Bone marrow (tissue), 2 donors: ENCODE measurements at regions not wholly inside any gene's neighbourhood (a gene's known extent, or its start where the extent isn't known, plus 50 kb on each side); places are given as distances from the start of the nearest gene placed in this dataset.
"Not testable (repeated sequence)": the region's sequence is repeated elsewhere in the genome, so short reads cannot be mapped to it uniquely, and the experiment has no call there.

Experiments used
- DNase-seq, 2 donors: peaks; one replicate each; lab custom pipeline; 2025; lab: John Stamatoyannopoulos, UW

GRCh38 chr12:28060871-28061270, 88.3 kb upstream of the PTHLH start:
- no peak for DNase-seq

GRCh38 chr12:28063355-28063880, 90.9 kb upstream of the PTHLH start:
- DNase-seq: no peak

DNA sequence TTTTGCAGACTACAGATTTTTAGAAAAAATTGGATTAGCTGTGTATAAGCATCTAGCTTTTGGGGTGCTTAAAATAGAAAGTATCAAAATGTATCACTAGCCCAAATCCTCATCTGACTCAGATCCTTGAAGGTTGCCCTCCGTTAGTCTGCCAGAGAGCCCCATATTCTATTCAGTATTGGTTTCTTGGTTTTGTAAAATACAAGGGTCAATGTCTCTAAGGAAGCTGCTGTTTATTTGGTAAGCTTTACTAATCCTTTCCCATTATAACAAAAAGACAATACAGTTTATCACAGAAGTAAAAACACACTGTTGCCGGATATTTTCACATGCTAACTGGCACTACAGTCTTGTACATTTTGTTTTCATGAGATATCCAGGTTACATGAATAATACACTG, 92.8 kb upstream of the PTHLH start:
- no peak for DNase-seq

GRCh38 chr12:28065889-28066630, 93.5 kb upstream of the PTHLH start:
- DNase-seq: no peak

DNA sequence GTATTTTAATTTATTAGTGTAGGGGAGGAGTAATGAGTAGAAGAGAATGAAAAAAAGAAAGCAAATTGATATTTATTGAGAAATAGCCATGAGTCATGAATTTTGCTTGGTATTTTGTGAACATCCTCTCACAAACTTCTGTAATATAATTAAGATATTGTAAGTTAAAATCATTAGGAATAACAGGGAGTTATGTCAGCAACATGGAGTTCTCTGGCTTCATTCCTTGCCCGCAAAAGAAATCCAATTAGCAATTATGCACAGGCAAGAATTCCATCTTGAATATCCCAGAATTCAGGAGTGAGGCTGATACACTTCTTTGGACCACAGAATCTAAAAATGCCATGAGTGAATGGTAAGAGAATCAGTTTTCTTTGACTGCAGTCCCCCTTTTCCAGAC, 94.3 kb upstream of the PTHLH start:
- DNase-seq: no peak

DNA sequence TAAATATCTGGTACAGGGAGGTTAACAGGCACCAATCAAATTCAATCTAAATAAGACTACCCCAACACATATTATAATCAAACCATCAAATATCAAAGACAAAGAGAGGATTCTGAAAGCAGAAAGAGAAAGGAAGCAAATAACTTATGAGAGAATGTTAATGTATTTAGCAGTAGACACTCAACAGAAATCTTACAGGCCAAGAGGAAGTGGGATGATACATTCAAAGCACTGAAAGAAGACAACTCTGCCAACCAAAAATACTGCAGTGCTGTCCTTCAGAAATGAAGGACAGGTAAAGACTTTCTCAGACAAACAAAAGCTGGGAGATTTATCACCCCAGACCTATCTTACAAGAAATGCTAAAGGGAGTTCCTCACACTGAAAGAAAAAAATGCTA, 95.9 kb upstream of the PTHLH start:
- no peak for DNase-seq

GRCh38 chr12:28079539-28079938, 107.0 kb upstream of the PTHLH start:
- no peak for DNase-seq

GRCh38 chr12:28082096-28082495, 108.2 kb upstream of the CCDC91 start:
- no peak for DNase-seq

- DNase-seq: no peak
Observed at GRCh38 chr12:28083840-28084678, 106.2 kb upstream of the CCDC91 start.

- no peak for DNase-seq
Observed at GRCh38 chr12:28086521-28087155, 103.6 kb upstream of the CCDC91 start.

- DNase-seq: no peak
Observed at GRCh38 chr12:28088566-28089272, 101.5 kb upstream of the CCDC91 start.

DNA sequence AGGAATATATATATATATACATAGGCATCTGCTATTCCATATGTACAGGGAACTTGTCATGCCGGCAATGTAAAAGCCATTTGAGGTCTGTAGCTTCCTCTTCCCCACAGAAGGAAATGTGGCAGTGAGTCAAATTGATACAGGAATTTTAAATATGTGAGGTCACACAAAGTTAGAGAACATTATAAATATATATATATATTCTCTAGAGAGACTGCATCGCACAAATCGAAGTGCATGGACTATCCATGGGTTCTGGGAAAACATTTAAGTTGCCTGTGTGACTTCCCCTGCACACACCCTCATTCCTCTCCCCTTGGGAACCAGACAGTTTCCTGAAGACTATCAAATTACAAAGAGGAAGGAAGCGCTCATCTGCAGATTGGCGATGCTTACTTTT, 100.9 kb upstream of the CCDC91 start:
- no peak for DNase-seq

DNA sequence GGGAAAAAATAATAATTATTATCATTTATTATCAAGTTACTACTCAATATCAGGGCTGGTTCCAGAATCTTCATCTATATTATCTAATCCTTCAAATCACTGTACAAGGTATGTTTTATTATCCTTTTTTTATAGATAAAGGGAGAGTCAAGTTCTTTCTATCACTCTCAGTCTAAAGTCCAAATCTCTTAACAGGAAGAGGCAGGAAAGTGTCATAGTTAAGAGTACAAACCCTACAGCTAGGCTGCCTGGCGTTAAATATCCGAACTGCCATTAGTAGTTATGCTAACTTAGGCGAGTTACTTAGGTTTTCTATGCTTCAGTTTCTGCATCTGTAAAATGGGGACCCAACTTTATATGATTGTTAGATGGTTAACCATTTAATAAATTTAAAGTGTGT, 99.4 kb upstream of the CCDC91 start:
- no peak for DNase-seq

- DNase-seq: no peak
Observed at GRCh38 chr12:28092396-28092795, 97.9 kb upstream of the CCDC91 start.

DNA sequence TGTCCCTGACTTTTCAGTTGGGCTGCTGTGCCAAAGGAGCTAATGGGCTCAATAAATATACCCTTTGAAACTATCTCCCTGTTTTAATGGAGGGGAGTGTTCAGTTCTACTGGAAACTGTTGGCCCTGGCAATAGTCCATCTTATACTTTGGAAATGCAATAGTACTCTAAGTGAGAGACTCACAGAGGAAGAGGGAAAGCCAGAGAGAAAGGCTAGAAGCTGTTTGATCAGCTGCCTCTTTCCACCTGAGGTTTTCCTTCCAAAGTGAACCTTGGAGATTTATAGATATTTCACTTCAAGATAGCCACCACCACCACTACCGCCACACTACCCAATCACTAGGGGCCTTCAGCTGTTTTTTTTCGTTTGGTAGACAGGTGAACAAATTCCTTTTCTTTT, 93.6 kb upstream of the CCDC91 start:
- no peak for DNase-seq

GRCh38 chr12:28097221-28097620, 93.0 kb upstream of the CCDC91 start:
- DNase-seq: no peak

DNA sequence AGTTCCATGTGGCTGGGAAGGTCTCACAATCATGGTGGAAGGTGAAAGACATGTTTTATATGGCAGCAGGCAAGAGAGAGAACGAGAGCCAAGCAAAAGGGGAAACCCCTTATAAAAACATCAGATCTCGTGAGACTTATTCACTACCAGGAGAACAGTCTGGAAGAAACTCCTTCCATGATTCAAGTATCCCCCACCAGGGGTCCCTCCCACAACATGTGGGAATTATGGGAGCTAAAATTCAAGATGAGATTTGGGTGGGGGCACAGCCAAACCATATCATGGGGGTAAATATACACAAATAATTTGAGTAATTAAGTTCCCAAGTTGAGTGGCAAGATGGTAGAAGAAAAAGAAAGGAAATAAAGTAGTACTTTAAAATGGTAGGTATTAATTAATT, 91.0 kb upstream of the CCDC91 start:
- not testable (repeated sequence) for DNase-seq

DNA sequence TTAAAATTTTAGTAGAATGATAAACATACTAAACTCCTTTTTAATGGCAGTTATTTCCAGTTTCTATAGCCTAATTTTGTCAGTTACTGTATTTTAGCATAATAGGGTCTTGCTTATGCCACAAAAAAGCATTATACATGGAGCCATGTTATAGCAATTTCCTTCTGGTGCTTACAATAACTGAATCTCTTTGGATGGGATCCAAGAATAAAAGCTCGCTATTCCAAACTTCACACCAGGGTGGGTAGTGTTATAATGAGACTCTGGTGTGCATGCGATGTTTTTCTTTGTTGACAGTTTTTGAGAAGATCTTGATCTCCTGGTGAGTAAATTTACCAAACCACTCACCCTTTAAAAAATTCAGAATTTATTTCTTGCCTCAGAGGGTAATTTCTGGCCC, 90.4 kb upstream of the CCDC91 start:
- no peak for DNase-seq

DNA sequence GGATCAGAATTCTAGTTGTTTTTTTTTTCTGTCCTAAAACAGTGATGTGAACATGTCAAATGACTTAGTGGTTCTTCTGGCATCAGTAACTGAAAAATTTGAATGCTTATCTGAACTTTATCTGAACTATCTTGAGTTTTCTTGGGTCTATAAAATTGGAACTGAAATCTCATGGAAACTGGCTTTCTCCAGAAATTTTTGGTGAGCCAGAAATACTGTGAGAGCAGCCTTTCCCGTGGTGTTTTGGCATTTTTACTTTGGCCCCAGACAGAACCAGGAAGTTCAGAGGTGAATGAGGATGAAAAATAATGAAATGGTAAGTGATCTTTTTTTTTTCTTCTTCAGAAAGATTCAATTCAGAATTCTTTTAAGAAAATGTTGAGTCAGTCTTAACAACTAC, 89.5 kb upstream of the CCDC91 start:
- DNase-seq: no peak

DNA sequence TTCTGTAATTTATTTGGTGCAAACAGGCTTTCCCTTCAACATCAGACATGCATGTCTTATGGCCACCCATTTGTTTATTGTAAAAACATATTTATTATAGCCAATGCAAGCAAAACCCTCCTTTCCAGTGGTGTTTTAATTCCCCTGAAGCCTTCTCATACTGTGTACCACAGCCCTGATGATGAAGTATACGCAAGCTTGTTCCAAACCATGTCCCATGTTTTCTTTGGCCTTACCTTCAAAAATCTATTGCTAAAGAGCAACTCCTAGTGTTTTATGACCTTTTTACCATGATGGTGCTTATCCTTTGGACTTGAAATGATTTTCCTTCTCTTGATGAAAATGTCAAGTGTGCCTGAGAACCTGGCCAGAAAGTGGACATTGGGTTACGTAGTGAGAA, 85.9 kb upstream of the CCDC91 start:
- DNase-seq: no peak

DNA sequence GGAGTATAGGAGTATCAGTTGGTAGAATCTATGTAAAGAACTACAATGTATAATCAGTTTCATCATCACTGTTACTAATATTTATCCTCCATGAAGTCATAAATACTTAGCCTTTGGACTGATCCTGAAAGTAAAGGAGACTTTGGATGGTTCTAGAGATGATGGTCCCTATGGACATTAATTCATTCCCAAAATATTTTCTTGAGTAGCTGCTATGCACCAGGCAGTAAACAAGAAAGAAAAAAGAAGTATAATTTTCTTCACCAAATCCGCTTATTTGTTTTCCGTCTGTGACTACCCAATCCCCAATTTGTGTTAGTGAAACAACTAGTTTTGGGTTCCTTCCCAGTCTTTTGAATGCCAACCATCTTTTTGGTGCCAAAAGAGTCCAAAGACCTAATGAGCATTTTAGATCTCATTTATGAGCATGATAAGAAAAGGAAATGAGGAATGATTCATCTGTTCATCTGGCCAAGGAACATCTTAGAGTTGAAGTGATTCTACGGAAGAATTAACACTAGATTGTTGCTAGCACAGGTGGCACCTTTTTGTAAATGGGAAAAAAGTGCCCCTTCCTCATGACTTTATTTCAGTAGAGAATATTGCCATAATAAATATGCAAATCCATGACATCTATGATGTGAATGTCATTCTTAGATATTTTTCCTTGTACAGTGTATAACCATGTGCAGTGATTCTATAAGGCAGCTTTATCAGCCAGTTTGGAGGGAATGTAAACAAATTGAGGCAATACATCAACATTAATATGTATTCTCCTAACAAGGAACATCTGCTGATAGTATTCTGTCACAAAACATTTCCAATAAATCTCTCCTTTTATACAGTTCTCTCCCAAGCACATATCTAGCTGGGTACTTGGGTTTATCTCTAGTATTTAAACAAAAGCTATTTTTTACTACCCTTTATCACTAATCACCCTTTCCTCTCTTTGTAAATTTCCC, 85.1 kb upstream of the CCDC91 start:
- DNase-seq: no peak
